Astrocyte of the spinal cord (primary cell): ENCODE measurements at regions not wholly inside any gene's neighbourhood (a gene's known extent, or its start where the extent isn't known, plus 50 kb on each side); places are given as distances from the start of the nearest gene placed in this dataset.

Source experiments
- DNase-seq: peaks from one replicate; pipeline ENCODE4 v3.0.0; 2011; ENCODE audit warnings: low read depth, low spot score
- H3K4me3 ChIP-seq: 2 replicates; pipeline ENCODE4 v1.5.1; 2011; ENCODE audit warnings: low read depth, mild to moderate bottlenecking, low read length, moderate library complexity
- in situ Hi-C: cut with HindIII; loops from 2 replicates; pipeline ENCODE4 v1.10.0; 2017; ENCODE audit warnings: low sequenced_read_pairs
- TF ChIP-seq, protein P1 (sequence below): IDR thresholded peaks from 2 replicates; pipeline ENCODE4 v1.5.1; 2012; ENCODE audit warnings: low read depth, mild to moderate bottlenecking, low read length, inconsistent platforms

DNA sequence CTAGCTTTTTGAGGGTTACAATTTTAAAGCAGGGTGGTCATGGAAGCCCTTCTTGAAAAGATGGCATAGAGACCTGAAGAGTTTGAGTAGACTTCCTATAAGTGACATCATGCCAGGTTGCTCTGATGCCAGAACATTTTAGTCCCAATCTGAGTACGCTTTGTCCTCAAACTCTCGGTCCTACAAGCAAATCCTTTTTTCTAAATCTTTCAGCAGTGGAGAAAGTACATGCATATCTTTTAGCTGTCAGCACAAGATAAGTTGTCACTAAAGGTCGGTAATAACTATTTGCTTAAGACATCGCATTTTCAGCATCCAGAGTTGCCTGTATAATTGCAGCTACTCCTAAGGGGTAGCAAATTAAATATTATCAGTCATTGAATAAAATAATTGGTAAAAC is 140.4 kb downstream of the ATP6V1G3 start:
- no peak for DNase-seq
- TF ChIP-seq, protein P1, sequence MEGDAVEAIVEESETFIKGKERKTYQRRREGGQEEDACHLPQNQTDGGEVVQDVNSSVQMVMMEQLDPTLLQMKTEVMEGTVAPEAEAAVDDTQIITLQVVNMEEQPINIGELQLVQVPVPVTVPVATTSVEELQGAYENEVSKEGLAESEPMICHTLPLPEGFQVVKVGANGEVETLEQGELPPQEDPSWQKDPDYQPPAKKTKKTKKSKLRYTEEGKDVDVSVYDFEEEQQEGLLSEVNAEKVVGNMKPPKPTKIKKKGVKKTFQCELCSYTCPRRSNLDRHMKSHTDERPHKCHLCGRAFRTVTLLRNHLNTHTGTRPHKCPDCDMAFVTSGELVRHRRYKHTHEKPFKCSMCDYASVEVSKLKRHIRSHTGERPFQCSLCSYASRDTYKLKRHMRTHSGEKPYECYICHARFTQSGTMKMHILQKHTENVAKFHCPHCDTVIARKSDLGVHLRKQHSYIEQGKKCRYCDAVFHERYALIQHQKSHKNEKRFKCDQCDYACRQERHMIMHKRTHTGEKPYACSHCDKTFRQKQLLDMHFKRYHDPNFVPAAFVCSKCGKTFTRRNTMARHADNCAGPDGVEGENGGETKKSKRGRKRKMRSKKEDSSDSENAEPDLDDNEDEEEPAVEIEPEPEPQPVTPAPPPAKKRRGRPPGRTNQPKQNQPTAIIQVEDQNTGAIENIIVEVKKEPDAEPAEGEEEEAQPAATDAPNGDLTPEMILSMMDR: no peak
- in situ Hi-C loops: no loop called here
- no peak overlapping the region for H3K4me3 ChIP-seq

- TF ChIP-seq, protein P1: no peak
- no peak for DNase-seq
- H3K4me3 ChIP-seq: no peak overlapping the region
- in situ Hi-C loops: no loop called here
Observed at GRCh38 chr1:198399452-198399851, 141.0 kb downstream of the ATP6V1G3 start.

DNA sequence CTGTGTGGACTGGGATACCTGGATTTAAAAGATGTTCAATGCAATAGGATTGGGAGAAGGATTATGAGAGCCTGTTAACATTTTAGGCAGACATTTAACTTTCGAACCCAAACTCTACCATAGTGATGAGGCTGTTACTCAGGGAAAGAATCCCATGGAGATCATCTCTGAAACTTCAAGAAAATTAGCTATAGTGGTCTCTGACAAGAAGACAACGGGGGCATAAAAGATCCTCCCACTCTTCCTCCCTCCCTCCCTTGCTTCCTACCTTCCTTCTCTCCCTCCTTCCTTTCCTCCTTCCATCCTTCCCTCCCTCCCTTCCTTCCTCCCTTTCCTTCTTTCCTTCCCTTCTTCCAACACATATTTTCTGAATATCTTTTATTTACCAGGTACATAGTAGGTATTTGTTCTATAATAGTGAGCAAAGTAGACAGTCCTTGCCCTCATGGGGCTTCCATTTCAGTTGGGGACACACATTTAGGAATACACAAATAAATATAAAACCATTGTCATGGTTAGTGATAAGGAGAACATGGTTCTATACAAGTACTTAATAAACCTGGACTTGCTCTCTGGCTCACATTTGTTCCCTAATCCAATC is 143.2 kb downstream of the ATP6V1G3 start:
- TF ChIP-seq, protein P1: no peak
- no peak overlapping the region for H3K4me3 ChIP-seq
- in situ Hi-C loops: no loop called here
- DNase-seq: no peak

DNA sequence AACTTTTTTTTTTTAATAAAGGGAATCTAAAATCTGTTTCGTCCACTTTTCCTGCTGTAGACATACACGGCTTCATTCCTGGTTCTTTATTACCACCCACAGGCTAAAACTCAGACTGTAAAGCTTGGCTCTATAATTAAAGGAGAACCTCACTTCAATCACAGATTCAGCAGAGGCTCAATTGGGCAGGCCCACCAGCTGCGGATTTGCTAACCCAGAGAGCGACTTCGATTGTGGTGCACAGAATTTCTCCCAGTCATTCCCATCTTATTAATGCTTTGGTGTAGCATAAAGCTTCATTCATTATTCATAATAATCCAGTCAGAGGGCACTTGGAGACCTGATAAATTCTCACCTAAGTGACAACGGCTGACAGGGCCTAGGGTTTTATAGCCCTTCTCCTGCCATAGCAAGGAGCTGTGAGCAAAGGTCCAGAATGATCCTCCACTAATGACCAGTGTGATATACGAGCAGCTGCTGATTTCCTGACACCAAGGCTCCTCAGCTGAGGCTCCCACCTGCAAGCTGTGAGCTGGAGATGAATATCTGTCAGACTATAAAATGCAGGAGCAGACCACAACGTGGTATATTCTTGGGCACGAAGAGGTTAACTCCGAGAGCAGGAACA is 149.0 kb downstream of the ATP6V1G3 start:
- no peak overlapping the region for H3K4me3 ChIP-seq
- in situ Hi-C loops: no loop called here
- no peak for DNase-seq
- TF ChIP-seq, protein P1: no peak

DNA sequence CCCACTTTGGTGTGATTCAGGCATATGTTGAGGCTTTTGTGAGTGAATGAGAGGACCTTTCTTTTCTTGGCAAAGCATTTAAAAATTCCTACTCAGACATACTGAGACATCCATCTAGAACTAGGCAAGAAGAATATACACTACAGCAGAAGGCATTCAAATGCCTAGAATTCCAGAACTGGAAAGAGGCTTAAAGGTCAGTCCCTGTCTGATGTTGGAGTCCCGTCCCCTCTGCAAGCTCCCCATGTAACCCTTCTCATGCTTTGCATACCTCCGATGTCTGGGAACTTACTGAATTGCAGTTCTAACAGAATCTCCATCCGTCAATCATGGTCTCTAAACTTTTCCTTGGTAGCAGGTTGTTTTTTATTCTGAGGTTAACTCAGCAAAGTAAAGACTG is 152.9 kb downstream of the ATP6V1G3 start:
- DNase-seq: peak; percentile 35
- in situ Hi-C loops: no loop called here
- no peak overlapping the region for H3K4me3 ChIP-seq
- TF ChIP-seq, protein P1: no peak

- TF ChIP-seq, protein P1: no peak
- no peak overlapping the region for H3K4me3 ChIP-seq
- DNase-seq: no peak
- in situ Hi-C loops: no loop called here
Observed at GRCh38 chr1:198380275-198380674, 160.2 kb downstream of the ATP6V1G3 start.
